GM19240 (cell line): ENCODE measurements at regions not wholly inside any gene's neighbourhood (a gene's known extent, or its start where the extent isn't known, plus 50 kb on each side); places are given as distances from the start of the nearest gene placed in this dataset.

ENCODE experiments used
- DNase-seq: peaks from one replicate; pipeline ENCODE4 v3.0.0; 2011; ENCODE audit warnings: low spot score; ENCODE audit not compliant: insufficient read length

DNA sequence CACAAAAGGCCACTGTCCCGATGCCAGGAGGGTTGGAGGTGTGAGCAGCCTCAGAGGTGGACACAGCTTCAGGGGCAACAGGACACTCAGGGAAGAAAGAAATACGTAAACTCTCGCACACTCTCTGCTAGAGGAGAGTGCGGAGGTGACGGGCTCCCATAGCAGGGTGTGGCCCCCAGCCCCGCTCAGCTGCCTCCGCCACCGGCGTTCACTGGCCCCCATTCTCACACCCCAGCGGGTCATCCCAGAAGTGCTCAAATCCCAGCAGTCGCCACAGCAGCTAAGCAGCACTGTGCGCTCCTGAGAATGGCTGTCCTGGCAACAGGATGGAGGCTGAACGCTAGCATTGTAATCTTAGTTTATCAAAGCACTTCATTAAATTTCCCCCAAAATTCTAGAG lies 315.6 kb upstream of the SALL3 start:
- DNase-seq = no peak

DNA sequence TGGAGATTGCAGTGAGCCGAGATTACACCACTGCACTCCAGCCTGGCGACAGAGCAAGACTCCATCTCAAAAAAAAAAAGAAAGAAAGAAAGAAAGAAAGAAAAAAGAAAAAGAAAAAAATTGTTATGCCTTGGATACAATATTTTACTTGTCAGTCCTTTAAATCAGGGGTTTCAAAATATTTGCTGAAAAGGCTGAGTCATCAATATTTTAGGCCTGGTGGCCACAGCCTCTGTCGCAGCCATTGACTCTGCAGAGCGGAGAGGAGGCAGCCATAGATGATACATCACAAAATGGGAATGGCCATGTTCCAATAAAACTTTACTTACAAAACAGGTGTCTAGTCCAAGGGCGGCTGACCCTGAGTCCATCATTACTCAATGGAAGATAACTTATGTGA lies 314.8 kb upstream of the SALL3 start:
- no peak for DNase-seq

DNA sequence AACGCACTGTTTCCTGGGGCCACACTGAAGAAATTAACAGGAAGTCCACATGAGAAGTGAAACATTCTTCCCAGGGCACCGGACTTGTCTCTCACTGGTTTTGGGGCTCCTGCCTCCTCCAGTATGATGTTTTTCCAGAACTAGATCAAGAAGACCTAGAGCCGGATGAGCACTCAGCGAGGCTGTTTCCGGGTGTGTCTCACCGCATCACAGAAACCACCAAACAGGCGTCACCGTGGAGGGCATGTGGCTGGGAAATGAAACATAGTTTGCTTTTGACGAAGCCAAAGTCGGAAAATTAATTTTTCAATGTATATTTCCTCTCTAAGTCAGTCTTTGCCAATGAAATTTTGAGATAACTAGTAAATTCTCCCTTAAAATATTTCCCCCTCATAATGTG lies 314.0 kb upstream of the SALL3 start:
- no peak for DNase-seq

DNA sequence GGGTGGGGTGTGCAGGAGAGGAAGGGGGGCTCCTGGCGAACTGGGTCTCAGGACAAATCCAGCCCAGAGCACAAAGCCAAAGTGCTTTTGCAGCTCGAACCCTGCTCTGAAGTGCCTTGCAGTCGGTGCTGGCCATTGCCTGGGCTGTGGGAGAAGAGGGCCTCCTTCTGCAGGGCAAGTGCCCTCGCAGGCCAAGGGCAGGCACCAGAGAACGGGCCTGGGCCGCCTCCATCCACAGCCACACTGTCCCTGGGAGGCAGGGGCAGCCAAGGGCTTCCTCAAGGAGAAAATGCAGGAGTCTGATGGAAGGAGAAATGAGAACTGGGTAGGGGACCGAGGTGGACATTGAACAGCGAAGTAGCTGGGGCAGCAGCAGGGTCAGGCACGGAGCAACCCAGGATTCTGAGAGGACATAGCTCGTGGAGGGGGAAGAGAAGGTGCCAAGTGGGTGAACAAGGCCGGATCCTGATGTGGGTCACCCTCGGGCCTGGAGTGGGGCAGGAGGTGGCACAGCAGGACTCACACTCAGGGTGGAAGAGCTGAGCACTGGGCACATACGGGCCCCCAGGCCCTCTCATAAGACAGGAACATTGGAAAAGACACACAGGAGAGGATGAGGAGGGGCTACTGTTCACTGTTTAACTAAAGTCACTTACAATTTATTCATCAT lies 312.8 kb upstream of the SALL3 start:
- no peak for DNase-seq

DNA sequence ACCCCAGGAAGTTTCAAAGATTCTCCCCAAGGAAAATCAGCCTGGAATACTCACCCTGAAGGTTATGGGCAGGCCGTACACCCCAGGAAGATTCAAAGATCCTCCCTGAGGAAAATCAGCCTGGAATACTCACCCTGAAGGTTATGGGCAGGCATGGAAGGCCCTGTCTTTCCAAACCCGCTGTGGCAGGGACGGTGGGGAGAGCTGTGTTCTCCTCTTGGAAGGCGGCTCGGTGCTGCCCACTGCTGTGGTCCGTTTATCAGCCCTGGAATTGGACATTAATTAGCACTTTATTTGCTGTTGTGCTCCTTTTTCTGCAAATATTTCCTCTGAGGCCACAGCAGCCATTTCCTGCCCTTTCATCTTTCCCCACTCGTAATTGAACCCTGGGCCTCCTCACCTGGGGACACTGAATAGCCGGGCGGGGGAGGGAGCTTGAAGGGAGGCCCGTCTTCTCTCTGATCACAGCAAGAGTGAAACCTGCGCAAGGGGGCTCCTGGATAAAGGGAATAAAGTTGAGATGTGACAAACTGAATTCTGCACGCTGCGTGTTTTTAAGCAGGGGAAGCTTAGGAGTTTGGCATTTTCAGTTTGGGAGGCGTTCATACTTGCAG lies 308.7 kb upstream of the SALL3 start:
- DNase-seq = no peak

DNA sequence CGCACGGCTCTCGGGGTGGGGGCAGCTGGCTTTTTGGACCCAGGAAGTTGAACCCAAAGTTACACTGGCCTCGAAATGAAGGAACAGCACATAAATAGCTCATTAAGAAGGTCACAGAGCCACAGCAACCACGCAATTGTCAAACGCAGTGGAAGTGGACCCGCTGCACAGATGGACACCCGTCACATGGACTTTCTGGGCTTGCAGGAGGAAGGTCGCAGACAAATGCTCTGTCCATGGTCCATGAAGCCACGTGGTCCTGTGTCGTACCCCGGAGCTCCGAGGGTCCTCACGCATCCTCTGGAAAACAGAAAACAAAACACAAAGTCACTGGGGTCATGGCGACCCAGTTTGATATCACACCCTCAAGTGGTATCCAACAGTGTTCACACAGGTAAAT lies 308.1 kb upstream of the SALL3 start:
- DNase-seq = no peak

DNA sequence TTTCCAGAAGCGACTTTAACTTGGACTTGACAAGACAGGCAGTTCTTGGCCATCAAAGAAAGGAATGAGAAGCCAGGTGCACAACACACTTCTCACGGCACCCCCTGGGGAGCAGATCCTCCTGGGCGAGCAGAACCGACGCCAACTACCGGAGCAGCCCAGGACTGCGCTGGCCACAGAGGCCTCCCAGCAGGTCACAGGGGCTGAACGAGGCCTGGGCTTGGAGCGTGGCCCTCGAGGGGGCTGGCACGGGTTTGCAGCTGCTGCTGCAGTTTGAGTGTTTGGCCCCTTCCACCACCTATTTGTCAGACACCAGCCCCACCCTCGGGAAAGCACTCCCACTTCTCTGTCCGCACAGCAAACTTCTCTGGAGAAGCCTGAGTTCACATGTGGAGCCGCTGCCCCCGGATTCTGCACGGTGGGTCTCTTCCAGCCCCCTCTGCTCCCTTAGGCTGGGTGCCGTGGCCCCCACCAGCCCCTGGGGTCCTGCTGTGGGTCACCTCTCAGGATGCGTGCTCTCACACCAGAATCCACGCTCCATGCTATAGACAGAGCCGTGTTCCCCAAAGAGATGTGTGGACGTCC lies 306.7 kb upstream of the SALL3 start:
- no peak for DNase-seq

DNA sequence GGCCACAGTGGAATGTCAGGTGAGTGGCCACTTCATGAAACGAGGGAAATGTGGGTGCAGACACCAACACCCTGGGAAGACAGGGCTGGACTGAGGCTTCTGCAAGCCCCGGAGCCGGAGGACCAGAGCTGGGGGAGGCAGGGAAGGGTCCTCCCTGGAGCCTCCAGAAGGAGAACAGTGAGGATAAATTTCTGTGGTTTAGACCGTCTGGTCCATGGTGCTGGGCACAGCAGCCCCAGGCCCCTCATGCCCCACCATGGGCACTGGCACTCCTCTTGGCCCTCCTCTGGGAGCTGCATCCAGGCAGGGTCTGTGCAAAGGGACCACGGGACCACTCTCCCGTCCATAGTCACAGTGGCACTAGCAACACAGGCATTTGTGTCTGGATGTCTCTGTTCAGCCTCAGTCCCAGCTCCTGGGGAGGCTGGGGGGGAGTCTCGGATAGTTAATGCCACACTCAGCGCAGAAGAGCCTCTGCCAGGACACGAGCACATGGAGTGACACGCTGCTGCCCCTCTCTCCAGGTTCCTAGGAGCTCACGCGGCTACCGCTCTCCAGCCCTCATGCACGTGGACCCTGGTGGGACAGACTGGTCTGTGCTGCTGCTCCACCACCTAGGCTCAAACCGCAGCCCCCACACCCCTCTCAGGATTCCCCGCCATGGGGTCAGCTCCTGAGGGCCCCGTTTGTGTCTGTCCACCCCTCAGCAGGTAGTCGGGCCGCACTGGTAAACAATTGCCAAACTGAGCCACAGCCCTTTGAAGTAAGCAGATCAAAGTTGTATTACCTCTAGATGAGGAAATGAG lies 305.9 kb upstream of the SALL3 start:
- DNase-seq = no peak

DNA sequence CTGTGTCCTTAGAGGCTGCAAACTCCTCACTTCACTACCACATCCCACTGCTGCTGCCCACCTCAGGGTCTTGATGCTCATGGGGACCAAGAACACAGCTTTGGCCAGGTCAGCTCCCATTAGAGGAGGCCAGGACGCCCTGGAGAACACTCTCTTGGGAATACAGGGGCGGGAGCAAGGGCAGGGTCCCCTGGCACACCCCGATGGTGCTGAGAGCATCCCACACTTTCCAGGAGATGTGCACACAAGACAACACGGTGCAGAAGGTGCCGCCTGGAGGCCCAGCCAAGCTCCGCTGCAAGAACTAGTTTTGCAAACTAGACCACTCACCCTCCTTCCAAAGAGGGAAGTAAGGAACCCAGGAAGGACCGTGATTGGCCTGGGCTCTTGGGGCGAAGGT lies 304.4 kb upstream of the SALL3 start:
- no peak for DNase-seq

DNA sequence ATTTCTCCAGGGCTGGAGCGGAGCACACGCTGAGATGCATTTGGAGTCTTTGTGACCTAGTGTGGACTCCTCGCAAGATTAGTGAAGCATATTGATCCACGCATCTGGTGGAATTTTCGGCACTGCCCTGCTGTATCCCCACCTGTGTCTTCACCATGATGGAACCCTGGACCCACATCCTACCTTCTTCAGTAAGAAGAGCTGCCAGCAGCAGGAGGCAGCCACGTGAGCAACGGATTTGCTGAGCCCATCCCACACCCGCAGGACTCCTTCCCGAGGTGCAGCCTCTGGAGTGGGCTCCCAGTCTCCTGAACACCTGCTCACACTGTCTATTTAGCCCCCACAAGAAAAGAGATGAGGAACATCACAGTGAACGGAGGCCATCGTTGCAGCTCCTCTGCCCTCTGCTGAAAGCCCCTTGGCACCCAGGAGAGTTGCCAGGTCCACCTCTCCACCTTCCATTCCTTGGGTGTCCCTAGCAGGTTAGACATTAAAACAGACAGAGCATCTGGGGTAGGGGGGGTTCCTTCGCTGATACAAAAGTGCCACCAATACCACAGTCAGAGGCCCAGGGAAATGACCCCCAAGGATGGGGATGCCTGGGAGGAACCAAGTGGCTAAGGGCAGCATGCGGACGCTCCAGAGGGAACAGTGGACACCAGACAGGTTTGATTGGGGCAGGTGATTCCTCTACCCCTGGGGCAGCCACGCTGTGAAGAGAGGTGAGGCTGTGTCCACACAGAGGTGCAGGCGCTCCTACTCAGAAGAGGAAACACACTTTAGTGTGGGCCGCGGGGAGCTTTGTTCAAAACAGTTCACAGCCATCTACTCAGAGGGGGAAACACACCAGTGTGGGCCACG lies 302.8 kb upstream of the SALL3 start:
- DNase-seq = no peak

- no peak for DNase-seq
These were observed 301.9 kb upstream of the SALL3 start for GRCh38 chr18:78677483-78678317.

- no peak for DNase-seq
These were observed 301.3 kb upstream of the SALL3 start for GRCh38 chr18:78678318-78678695.

DNA sequence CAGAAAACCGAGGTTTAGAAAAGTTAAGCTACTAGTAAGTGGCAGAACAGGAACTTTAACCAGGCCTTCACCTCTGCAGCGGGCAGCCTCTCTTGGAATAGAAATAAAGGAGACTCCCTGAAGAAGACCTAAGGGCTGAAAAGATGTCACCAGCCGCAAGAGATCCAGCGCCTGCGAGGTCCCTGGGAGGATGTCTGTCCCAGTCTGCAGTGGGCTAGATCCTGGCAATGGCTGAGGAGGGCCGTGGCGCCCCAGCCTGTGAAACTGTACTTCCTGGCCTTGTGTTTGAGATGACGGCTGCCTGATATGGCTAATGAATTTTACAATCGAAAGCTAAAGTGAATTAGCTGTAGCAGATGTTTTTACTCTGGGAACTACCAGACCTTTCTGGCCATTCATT lies 300.6 kb upstream of the SALL3 start:
- DNase-seq = no peak

DNA sequence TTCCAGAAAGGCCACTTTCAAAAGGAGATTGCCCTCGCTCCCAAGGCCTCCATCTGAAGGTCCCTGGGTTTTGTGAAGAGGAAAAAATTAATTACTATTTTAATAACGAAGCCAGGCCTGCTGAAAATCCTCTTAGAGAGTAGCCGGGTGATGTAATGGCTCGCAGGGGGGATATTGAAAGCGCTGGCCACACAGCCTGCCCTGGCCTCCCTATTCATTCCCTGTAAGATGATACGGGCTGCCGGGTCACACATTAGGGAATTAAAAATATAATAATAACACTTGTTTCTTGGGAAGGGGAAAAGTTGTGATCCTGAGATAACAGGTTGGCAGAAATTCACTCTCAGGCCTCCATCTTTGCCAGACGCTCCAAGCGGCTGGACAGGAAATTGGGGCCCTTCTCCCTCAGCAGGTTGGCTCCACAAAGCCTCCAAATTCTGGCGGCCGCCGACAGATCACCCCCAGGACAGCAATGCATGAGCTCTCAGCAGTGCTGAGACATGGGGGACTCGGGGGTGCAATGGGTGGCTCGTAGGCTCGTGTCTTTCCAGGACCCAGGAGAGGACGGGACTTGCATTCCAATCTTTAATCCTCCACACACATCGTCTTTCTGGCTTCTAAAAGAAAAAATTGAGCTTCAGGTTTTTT lies 299.9 kb upstream of the SALL3 start:
- no peak for DNase-seq

DNA sequence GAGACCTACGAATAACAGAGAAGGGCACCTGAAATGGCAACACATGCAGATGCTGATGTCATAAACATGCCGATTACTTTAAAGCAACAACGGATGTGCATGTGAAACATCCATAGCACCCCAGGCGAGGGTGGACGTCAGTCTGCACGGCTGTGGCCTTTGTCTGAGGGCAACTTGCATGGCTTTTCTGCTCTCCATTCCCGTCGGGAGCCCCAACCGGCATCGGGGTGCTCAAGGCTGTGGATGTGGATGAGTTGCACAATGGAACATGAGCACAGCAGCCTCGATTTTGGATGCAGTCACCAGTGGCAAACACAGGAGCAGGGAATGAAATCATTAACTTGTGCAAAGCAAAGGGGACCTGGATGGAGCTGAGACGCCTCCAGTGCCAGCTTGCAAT lies 298.2 kb upstream of the SALL3 start:
- no peak for DNase-seq

DNA sequence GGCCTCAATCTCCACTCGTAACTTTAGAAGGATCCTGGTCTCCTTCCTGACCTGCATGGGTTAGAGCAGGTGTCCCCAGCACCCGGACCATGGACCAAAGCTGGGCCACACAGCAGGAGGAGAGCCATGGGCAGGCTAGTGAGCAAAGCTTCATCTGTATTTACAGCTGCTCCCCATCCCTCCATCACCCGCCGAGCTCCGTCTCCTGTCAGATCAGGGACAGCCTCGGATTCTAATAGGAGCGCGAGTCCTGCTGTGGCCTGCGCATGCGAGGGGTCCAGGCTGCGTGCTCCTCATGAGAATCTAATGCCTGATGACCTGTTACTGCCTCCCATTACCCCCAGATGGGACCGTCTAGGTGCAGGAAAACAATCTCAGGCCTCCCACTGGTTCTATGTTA lies 297.7 kb upstream of the SALL3 start:
- no peak for DNase-seq

DNA sequence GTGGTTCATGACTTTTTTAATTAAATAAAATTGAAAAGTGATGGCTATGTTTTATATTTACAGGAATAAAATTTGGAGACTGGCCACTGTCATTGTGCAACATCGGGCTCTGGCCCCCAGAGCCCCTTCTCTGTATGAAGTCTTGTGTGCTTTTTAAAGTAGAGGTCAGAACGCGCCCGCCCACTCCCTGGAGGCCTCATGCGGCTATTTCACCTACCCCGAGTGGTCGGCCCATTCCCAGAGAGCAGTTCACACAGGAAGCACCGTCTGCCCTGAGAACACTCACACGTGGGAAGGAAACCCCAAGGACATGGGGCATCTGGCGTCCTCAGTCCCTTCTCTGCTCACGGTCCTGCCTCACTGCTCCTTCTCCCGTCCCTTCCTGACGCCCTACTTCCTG lies 296.9 kb upstream of the SALL3 start:
- DNase-seq = no peak

DNA sequence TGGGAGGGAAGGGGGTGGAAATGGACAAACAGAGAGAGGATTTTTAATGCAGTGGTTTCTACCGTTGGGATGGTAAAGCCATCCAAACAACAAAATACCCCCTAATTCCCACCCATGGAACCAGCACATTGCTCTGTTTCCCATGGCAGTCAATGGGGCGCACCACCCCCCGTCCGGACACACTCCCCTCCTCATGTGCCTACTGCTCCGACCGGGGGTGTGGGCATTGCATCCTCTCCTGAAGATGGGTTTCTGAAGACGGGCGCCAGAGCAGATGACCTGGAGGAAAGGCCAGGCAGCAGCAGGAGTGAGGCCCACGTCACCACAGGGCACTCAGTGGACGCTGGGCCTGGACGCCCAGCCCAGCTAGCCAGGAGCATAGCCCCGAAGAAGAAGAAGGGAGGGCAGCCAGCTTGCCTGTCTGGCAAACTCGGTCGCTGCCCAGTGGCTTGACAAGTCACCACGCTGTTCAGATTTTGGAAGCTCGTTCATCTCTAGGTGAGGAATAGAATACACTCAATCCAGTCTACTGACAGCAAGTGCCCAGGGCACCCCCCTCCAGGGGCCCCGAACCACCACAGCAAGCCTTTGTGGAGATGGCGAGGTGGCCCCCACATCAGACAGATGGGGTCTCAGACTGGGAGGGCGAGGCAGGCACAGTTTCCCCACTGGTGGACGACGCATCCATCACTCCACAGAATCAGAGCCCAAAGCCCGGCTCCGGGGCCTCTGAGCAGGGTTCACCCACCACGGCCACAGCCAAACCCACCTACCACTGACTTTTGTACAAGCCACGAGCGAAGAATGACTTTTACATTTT lies 296.2 kb upstream of the SALL3 start:
- DNase-seq = no peak
